ENCODE measurements at regions not wholly inside any gene's neighbourhood (a gene's known extent, or its start where the extent isn't known, plus 50 kb on each side); places are given as distances from the start of the nearest gene placed in this dataset.

DNA sequence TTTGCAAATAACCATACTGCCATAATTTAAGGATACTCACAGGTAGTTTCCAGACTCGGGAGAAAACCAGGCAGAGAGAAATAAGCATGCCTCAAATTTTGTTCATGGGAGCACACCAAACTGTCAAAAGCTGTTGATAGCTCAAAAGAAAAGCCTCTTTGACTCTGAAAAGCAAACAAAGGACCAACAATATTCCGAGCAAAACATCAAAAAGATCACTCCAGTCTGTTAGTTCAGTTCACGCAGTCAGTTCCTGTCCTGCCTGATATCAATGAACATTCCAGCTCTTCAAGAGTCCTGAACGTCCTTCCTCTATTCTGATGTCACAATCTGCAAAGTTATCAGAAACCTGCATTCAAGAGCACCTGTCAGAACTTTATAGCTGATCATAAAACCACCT lies 78.7 kb downstream of the RRM2 start:
- no peak for DNase-seq (ENCODE audit: low spot score)

DNA sequence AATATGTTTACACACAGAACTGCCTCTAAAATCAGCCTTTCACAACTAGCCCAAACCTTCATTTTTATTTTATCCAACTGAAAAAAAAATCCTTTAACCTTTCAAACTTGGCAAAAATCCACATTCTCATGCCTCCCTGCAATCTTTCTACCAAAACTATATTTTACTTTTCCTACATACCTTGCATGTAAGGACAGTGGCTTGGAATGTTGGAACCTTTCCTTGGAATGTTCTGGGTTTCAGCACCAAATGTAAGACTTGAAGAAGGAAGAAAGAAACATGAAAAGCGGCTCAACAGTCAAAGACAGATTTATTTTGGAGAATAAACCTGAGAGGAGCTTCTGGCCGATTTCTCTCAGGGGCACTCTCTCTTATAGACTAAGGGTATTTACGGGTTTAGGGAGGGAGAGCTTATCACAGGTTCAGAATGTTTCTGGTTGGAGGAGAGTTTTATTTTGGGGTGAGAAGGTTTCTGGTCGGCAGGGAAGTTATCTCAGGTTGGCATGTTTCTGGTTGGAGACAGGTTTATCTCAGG lies 79.7 kb downstream of the RRM2 start:
- DNase-seq (ENCODE audit: low spot score), result no peak

DNA sequence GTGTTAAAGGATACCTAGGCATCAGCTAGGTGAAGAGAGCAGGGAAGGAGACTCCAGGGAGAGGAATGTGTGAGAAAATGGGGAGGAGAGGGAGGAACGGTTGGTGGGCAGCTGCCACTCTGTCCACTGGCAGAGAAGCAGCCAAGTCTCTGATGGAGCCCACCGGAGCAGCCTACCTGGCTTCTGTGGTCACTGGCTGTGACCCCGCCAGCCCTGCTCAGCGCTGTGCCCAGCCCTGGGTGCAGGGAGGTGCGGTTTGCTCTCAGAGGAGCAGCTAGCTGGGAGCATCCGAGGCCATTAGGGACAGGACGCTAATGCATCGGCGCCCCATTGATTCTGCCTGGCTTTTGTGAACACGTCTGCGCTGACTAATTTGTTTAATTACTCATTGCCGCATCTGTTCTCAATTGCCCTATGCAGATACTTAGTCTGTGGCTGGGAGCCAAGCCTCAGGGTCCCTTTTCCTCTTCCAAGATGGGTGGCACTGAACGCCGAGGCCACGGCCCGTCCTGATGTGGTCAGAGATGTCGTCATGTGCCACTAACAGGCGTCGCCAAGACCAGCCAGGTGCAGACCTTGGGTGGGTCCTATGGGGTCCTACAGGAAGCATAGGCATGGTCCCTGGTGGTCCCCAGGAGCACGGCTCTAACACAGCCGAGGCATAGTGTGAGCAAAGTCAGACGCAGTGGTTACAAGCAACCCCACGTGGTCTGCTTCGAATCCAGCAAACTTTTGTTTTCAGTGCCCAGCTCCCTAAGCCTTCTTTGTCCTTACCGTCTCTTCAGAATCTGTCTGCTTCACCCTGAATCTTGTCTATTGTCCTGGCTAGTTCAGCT lies 82.0 kb downstream of the RRM2 start:
- no peak for DNase-seq (ENCODE audit: low spot score)

DNA sequence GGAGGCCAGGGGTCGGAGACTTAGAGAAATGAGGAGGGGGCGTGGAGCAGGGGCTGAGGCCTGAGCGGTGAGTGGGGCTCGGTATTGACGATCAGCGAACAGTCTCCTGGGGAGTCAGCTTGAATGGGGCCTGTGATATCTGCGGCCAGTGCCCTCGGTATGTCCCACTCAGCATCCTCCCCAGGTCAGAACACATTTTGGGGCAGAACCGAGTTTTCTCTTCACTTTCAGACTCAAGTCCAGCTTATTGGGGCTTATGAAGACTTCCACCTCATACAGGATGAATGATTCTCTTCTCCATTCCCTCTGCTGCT lies 82.6 kb downstream of the RRM2 start:
- no peak for DNase-seq (ENCODE audit: low spot score)

DNA sequence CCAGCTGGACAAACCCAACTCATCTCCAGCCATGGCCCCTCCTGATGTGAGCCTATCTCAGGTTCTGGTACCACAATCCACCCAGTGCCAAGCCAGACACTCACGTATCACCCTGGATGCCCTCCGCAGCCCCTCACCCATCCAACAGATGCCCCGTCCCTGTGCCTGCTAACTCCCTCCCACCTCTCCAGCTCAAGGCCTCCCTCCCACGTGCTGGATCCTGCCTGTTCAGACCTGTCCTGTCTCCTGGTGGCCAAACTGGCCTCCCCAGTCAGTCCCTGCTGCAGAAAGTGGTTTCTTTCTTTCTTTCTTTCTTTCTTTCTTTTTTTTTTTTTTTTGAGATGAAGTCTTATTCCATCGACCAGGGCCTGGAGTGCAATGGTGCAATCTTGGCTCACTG lies 86.2 kb downstream of the RRM2 start:
- DNase-seq (ENCODE audit: low spot score), result no peak

DNA sequence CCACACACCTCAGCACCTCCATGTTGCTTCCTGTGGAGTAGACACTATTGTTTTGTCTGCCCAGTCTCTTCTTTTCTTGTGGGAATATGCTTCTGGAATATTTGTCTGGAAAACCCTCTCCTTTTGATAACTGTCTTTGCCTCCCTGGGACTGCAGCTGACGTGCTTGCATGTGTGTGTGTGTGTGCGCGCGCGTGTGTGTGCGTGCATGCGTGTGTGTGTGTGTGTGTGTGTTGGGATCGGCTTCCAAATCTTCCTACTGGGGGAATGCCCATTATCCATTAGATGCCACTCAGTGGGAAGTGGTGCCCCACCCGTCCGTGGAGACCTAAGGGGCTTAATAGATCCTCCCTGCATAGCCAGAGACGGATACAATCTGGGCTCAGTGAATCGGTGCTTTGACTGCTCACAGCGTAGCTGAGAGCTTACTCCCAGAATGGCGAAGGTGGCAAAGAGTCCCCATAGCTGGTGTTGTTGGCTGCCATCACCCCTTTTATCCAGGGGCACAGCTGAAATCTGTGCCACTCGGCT lies 86.9 kb downstream of the RRM2 start:
- DNase-seq (ENCODE audit: low spot score), result no peak

DNA sequence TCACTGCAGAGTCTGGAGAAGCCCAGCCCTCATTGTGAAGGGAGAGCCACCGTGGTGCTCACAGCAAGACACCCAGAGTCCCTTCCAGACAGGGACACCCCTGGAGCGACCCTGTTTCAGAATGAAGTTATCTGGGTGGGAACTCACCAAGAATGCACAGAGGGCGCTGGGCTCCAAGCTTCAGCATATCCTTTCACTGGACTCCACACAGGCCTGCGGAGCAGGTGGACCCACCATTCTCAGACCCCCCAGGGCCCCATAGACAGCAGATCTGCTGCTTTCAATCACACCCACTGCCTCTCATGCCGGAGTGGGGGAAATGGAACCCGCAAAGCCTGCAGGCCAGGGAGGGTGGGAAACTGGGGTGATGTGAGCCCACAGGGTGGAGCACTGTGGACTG lies 87.8 kb downstream of the RRM2 start:
- DNase-seq (ENCODE audit: low spot score), result no peak

DNA sequence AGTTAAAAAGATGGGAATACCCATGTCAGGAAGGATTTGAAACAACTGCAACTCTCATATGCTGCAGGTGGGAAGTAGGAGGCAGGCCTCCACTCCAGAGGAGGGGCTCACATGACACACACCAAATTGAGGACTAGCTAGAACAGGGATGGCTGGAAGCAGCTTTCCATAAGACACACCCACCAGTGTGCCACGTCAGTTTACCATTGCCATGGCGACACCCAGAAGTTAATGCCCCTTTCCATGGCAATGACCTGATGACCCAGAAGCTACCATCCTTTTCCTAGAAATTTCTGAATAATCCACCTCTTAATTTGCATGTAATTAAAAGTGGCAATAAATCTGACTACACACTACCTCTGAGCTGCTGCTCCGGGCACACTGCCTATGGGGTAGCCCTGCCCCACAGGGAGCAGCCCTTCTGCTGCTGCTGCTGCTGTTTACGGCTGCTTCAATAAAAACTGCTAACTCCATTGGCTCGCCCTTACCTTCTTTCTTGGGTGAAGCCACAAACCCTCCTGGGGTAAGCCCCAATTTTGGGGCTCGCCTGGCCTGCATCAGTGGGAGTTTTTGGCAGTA lies 89.4 kb downstream of the RRM2 start:
- no peak for DNase-seq (ENCODE audit: low spot score)

DNA sequence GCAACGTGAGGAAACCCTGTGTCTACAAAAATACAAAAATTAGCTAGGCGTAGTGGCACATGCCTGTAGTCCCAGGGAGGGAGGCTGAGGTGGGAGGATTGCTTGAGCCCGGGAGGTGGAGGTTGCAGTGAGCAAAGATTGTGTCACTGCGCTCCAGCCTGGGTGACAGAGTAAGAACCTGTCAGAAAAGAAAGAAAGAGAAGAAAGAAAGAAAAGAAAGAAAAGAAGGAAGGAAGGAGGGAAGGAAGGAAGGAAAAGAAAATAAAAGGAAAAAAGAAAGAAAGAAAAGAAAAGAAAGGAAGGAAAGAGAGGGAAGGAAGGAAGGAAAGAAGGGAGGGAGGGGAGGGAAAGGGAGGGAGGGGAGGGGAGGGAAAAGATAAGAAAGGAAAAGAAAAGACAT lies 89.9 kb upstream of the HPCAL1 start:
- no peak for DNase-seq (ENCODE audit: low spot score)

DNA sequence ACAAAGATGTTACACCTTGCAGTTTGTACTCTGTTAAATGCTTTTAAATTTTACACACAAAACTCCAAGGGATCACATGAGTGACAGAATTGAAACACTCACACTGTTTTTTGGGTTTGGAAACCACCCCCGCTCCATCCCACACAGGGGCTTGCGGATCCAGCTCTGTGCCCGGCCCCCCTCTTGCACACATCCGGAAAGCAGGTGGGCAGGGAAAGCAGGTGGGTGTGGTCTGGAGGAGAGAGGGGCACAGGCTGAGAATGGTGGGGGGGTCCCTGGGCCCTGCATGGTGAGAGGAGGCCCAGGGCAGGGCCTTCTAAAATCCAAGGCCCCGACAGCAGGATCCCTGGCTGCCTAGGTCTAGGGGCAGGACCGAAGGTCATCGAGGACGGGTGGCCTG lies 88.5 kb upstream of the HPCAL1 start:
- no peak for DNase-seq (ENCODE audit: low spot score)

DNA sequence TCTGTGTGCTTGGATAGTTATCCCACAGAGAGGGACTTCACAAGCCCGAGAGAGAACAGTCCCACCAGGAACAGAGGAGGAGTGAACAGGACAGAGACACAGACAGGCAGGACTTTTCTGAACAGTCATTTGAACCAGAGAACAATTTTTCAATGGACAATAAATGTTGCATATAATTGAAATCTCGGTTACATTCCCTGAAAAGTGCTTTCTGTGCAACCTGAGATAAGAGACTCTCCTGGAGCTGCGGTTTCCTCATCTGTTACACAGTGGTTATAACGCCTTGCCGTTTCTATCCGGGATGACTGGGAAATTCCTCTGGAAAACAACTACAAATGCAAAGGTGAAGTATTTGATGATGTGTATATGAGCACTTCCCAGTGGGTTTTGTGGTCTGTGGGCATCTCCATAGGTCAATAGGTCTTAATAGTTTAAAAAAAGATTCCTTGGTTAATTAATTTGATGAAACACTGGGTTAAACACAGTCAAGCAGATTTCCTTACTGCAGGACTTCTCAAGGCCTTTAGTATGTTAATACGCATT lies 87.2 kb upstream of the HPCAL1 start:
- DNase-seq (ENCODE audit: low spot score), result no peak

DNA sequence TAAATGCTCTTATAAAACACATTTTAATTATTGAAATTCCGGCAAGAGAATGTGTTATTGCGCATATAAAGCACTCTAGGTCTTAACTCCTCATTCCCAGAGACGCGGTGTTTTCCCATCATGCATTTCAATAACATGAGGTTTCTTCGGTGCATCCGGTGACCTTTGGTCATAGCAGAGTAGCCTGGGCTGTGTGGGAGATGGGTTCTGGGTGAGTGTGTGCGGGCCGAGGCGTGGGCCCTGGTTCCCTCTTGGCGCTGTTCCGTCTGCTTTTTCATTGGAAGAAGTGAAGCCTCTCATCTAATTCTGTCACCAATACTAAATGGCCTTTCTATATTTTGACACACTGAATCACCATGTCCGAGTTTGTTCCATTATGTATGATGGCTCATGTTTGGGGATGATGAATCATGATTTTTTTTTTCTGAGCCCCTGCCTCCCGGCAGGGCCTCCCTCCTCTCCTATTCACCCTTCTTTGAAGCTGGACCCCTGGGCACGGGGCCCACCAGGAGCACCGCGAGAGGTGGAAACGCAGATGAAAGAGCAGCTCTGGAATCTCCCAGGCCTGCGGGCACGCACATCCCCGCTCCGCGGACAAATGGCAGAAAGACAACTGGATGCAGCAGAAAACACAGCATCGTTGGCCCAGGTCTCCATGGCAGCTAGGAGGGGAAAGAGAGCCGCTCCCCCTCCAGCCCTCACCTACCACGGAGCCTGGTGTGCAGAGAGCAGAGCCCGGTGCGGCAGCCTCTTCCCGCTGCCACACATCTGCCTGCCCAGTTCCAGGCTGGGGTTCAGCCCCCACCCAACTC lies 85.8 kb upstream of the HPCAL1 start:
- no peak for DNase-seq (ENCODE audit: low spot score)

DNA sequence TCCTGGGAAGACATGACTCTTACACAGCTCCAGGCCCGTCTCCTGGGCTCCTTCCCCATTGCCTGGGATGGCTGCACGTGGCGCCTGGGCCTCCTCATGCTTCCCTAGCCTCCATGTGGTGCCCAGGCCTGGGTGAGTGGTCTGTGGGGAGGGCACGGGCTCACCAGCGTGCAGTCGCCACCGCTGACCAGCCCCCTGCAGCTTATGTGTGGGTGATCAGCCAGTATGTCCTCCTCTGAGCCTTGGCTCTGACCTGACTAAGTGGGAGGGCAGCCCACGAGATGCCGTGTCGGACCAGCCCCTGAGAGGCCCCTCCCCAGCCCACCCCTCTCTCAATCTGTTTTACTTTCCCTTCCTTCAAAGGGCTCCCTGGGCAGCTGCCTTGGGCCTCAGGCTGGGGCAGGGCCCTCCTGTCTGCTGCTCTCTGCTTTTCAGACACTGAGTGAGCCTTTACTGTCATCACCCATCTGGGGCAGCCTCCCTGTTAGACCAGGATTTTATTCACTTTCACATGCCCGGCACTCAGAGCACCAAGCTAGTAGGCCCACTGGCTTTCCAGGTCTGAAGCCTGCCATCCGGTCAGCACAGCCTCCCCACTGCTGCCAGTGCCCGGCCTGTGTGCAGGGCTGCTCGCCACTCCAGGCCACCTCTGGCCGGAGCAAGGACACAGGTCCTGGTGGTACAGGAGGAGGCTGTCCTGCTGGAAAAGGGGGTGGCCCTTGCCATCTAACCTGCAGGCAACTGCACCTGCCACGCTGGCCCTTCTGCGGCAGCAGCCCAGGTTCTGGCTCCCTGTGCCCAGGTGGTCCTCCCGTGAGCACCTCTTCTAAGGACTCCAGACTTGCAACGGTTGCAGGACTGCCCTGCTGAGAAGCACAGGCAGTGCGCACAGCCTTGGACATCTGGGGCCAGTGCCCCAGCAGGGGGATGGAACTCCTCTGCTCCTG lies 84.9 kb upstream of the HPCAL1 start:
- no peak for DNase-seq (ENCODE audit: low spot score)

DNA sequence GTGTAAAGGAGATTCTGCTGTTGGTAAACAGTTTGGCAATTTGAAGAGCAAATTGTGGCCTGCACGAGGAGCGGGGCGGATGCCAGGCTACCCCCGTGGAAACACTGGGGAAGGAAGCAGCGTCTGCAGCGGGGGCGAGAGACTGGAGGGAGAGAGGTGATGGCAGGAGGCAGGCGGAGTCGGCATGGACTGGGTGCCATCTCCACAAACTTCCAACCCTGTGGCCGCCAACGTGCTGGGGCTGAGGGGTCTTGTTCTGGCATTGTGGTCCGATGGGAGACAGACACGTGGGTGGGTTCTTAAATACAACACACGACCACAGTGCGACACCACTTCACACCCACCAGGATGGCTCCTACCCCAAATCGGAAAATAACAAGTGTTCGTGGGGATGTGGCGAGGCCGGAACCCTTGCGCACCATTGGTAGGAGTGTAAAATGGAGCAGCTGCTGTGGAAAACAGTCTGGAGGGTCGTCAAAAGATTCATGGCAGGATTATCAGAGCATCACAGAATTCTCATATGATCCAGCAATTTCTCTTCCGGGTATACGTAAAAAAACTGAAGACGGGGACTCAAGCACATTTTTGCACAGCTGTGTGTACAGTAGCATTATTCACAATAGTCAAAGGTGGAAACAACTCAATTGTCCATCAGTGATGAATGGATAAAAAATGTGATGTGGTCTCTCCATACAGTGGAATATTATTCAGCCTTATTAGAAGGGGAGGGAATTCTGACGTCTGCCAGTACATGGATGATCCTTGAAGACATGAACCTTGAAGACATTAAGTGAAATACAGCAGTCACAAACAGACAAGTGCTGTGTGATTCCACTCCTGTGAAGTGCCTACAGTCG lies 82.4 kb upstream of the HPCAL1 start:
- no peak for DNase-seq (ENCODE audit: low spot score)

DNA sequence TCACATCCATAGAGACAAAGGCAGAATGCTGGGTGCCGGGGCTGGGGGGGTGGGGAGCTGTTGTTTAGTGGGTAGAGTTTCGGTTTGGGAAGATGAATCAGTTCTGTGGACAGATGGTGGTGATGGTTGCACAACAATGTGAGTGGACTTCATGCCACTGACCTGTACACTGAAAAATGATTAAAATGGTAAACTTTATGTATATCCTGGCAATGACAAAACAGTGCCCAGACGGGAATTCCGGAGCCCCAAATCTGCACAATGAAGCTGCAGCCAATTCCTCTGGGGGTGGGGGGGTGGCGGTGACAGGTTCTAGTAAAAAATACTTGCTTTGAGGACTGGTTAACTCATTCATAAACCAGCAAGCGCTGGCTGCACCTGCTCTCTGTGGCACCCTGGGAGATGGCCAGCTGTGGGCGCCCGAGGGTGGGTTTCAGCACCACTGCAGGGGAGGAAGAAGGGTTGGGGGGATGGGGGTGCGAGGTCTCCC lies 81.8 kb upstream of the HPCAL1 start:
- no peak for DNase-seq (ENCODE audit: low spot score)

DNA sequence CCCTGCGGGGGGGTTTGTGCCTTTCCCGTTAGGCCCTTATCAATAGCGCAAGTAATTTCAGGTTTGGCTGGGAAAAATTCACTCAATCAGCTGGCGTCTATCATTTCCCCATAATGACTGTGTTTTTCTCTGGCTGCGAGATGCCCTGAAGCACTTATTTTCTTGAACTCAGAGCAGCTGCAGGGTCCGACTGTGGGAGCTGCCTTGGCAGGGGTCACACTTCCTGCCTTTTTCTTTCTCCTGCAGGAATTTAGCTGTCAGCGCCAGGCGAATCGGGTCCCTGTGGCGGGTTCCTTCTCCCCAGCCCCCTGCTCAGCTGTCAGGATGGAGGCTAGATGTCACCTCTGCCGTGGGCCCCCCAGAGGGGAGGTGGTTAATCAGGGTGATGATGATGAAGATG lies 81.3 kb upstream of the HPCAL1 start:
- DNase-seq (ENCODE audit: low spot score), result no peak

DNA sequence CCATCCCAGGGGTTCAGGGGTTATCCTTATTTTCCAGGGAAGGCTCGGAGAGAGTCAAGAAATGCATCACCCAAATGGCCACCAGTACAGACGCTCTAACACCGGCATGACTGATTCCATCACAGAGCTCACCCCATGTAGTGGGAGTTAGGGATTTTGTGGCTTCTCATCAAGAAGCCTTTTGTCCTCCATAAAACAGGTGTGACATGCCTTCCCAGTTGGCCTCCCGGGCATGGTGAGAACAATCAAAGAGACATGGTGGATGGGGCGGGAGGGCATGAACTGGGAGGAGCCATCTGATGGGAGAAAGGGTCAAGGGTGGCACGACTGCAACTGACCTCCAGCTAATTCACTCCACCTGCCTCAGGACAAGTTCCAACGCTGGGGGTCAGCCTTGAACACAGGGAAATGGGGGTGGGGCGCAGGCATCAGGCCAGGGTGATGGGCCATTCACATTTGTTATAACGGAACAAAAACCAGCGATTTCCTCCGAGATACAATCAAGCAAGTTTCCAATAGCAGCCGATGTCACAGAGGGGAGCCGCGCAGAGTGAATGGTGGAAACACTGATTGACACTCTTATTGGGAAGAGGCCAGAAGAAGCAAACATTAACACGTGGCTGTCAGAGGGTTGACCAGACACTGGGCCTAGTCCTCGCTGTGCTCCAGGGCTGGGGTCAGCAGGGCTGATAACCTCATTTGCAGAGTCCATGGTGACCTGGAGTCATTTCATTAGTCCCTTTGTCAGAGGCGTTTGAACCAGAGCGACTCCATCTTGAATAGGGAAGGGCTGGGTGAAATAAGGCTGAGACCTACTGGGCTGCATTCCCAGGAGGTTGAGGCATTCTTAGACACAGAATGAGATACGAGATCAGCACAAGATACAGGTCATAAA lies 80.5 kb upstream of the HPCAL1 start:
- no peak for DNase-seq (ENCODE audit: low spot score)

DNA sequence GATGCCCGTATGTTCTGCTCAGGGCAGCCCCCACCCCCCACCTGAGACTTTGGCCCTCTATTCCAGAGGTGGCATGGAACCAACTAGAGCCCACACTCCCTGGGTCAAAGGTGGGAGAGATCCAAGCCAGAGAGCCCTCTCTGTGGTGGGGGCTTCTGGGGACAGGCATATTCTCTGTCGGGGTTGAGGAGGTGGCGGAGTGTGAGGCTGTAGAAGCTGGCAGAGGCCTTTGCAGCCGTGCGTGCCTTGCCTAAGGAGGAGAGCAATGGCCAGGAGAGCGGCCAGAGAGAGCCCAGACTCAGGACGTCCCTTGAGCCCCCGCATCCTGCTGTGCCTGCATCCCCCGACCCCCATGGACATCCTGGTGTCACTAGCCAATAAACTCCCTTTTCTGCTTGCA lies 79.2 kb upstream of the HPCAL1 start:
- DNase-seq (ENCODE audit: low spot score), result no peak

All from HuH-7 (cell line).